ENCODE measurements at regions not wholly inside any gene's neighbourhood (a gene's known extent, or its start where the extent isn't known, plus 50 kb on each side); places are given as distances from the start of the nearest gene placed in this dataset.

DNA sequence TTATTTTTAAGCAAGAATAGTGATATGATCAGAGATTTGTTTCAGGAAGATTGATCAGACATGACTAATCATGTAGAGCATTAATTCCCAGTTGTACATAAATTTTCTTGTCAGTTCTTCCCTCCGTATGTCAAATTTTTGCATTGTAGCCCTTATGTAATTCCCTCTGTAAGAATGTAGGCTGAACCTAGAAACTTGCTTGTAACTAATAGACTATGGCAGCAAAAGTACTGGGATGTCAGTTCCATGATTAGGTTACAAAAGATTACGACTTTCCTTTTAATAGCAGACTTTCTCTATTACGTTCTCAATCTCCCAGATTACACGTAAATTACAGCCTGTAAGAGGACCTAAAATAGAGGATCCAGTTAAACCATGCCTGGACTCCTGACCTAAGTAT, 79.4 kb upstream of the EPHA7 start:
- Histone ChIP-seq H3K27ac (no peak overlapping the region), H3K9me3 (no peaks in the 10 kb centered on the region), H3K36me3 (no peaks in the 10 kb centered on the region), H3K4me3 (no peak overlapping the region), H3K27me3 (no peaks in the 10 kb centered on the region), H3K4me1 (no peaks in the 10 kb centered on the region)
- TF ChIP-seq, protein P1, sequence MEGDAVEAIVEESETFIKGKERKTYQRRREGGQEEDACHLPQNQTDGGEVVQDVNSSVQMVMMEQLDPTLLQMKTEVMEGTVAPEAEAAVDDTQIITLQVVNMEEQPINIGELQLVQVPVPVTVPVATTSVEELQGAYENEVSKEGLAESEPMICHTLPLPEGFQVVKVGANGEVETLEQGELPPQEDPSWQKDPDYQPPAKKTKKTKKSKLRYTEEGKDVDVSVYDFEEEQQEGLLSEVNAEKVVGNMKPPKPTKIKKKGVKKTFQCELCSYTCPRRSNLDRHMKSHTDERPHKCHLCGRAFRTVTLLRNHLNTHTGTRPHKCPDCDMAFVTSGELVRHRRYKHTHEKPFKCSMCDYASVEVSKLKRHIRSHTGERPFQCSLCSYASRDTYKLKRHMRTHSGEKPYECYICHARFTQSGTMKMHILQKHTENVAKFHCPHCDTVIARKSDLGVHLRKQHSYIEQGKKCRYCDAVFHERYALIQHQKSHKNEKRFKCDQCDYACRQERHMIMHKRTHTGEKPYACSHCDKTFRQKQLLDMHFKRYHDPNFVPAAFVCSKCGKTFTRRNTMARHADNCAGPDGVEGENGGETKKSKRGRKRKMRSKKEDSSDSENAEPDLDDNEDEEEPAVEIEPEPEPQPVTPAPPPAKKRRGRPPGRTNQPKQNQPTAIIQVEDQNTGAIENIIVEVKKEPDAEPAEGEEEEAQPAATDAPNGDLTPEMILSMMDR (IDR thresholded peaks at IDR 0.05) = no peak
- intact Hi-C loops (cut with DNase I; ENCODE audit: low total_unique reads) = no loop called here
- DNase-seq = no peak

DNA sequence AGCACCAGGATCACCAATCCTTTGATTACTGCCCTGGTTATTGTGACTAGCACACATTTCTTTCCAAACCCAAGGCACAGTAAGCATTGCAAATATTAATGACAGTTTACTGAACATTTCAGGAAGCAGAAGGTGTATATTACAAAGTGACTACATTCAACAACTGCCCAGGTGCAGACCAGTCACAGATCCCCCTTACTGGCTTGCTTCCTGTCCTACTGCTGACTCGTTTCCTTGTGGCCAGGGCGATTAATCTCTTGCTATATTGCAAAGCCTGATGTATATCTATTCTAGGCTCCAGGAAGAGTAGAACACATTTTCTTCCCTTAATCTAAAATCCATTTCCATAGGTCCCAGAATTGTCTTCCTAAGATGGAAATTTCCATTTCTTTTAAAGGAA, 77.2 kb upstream of the EPHA7 start:
- Histone ChIP-seq H3K36me3 (no peaks in the 10 kb centered on the region), H3K4me1 (no peaks in the 10 kb centered on the region), H3K27me3 (no peaks in the 10 kb centered on the region), H3K9me3 (no peaks in the 10 kb centered on the region), H3K27ac (no peak overlapping the region), H3K4me3 (no peak overlapping the region)
- intact Hi-C loops (cut with DNase I; ENCODE audit: low total_unique reads) = no loop called here
- TF ChIP-seq, protein P1 (IDR thresholded peaks at IDR 0.05) = no peak
- no peak for DNase-seq

GRCh38 chr6:93494057-93494456, 74.7 kb upstream of the EPHA7 start:
- Histone ChIP-seq H3K27me3 (no peaks in the 10 kb centered on the region), H3K27ac (no peak overlapping the region), H3K4me3 (no peak overlapping the region), H3K36me3 (no peaks in the 10 kb centered on the region), H3K4me1 (no peaks in the 10 kb centered on the region), H3K9me3 (no peaks in the 10 kb centered on the region)
- TF ChIP-seq, protein P1 (IDR thresholded peaks at IDR 0.05) = no peak
- intact Hi-C loops (cut with DNase I; ENCODE audit: low total_unique reads) = no loop called here
- no peak for DNase-seq

GRCh38 chr6:93474733-93475179, 55.4 kb upstream of the EPHA7 start:
- Histone ChIP-seq H3K4me3 (no peak overlapping the region), H3K9me3 (no peaks in the 10 kb centered on the region), H3K4me1 (no peaks in the 10 kb centered on the region), H3K36me3 (no peaks in the 10 kb centered on the region), H3K27me3 (no peaks in the 10 kb centered on the region), H3K27ac (no peak overlapping the region)
- TF ChIP-seq, protein P1 (IDR thresholded peaks at IDR 0.05) = no peak
- intact Hi-C loops (cut with DNase I; ENCODE audit: low total_unique reads) = no loop called here
- DNase-seq = no peak

GRCh38 chr6:93471281-93471680, 51.9 kb upstream of the EPHA7 start:
- H3K36me3 ChIP-seq = no peaks in the 10 kb centered on the region
- no peaks in the 10 kb centered on the region for H3K4me1 ChIP-seq
- H3K9me3 ChIP-seq = no peaks in the 10 kb centered on the region
- H3K27ac ChIP-seq = no peak overlapping the region
- TF ChIP-seq, protein P1 (IDR thresholded peaks at IDR 0.05) = no peak
- intact Hi-C loops (cut with DNase I; ENCODE audit: low total_unique reads) = no loop called here
- no peak overlapping the region for H3K4me3 ChIP-seq
- no peak for DNase-seq
- H3K27me3 ChIP-seq = no peaks in the 10 kb centered on the region
